Endothelial cell of umbilical vein (primary cell): ENCODE measurements at regions not wholly inside any gene's neighbourhood (a gene's known extent, or its start where the extent isn't known, plus 50 kb on each side); places are given as distances from the start of the nearest gene placed in this dataset.

Source experiments
- BruUV-seq: library from RNA; stranded (reverse); fragments of 400-500 nt; replicated peaks from 2 replicates; lab custom pipeline; 2021; lab: Mats Ljungman, UMichigan
- CTCF ChIA-PET: fragments of 300-600, 350-600 bp; sonication (Branson Sonifier 250); formaldehyde crosslinking; loops from one replicate; lab custom pipeline; 2021; ENCODE audit warnings: antibody characterized with exemption, inconsistent platforms; lab: Charles Lee
- POLR2A ChIA-PET: fragments of 300-600, 350-600 bp; sonication (Branson Sonifier 250); formaldehyde crosslinking; loops from one replicate; lab custom pipeline; 2021; ENCODE audit warnings: antibody characterized with exemption, inconsistent platforms; lab: Charles Lee
- DNase-seq: peaks from one replicate; pipeline ENCODE4 v3.0.0-alpha.2; 2011; ENCODE audit warnings: low read depth, low spot score
- FAIRE-seq: peaks from 2 replicates; lab custom pipeline; 2011; peaks lifted over from hg19 to GRCh38; lab: Jason Lieb, UNC
- H2AFZ ChIP-seq: 2 replicates; pipeline ENCODE4 v1.6.0; 2012; ENCODE audit warnings: low read depth, low read length, control low read depth, inconsistent platforms
- H3K27ac ChIP-seq: 2 replicates; pipeline ENCODE4 v1.5.1; 2011; ENCODE audit warnings: low read depth, mild to moderate bottlenecking, control low read depth, low read length, moderate library complexity; ENCODE audit not compliant: insufficient read depth
- H3K27me3 ChIP-seq, 2 experiments: 2 replicates each; pipeline versions ENCODE4 v1.6.0 to v1.6.1; 2011; ENCODE audit warnings: low read length in 2 of 2, mixed read lengths in 1 of 2; ENCODE audit not compliant: control insufficient read depth in 2 of 2, insufficient read depth in 2 of 2
- H3K36me3 ChIP-seq, 2 experiments: 2 replicates in 1 of 2; 3 replicates in 1 of 2; pipeline ENCODE4 v1.5.1; 2011; ENCODE audit warnings: low read length in 2 of 2, mild to moderate bottlenecking in 1 of 2, moderate library complexity in 1 of 2; ENCODE audit not compliant: control insufficient read depth in 2 of 2, insufficient read depth in 2 of 2; ENCODE audit errors: extremely low read depth in 1 of 2
- H3K4me1 ChIP-seq: 3 replicates; pipeline ENCODE4 v1.5.1; 2011; ENCODE audit warnings: mild to moderate bottlenecking, low read length; ENCODE audit not compliant: control insufficient read depth, insufficient read depth; ENCODE audit errors: extremely low read depth
- H3K4me2 ChIP-seq: 2 replicates; pipeline ENCODE4 v1.6.1; 2011; ENCODE audit warnings: low read length, control low read depth, mixed read lengths; ENCODE audit not compliant: insufficient read depth
- H3K4me3 ChIP-seq, 3 experiments: fragments of 200-600 bp in 1 of 3; sonication (generic), shearing (Covaris generic) in 1 of 3; replicated peaks in 1 of 3; 2 replicates each; pipeline ENCODE4 v1.5.1; 2011 to 2016; ENCODE audit warnings: control low read depth in 3 of 3, low read length in 3 of 3, mild to moderate bottlenecking in 2 of 3, inconsistent platforms in 1 of 3, low read depth in 1 of 3, moderate library complexity in 1 of 3; ENCODE audit not compliant: insufficient read depth in 1 of 3
- H3K79me2 ChIP-seq: 2 replicates; pipeline ENCODE4 v1.6.0; 2012; ENCODE audit warnings: low read length, inconsistent platforms; ENCODE audit not compliant: control insufficient read depth, insufficient read depth
- H3K9ac ChIP-seq: replicated peaks from 2 replicates; pipeline ENCODE3; 2011; ENCODE audit warnings: low read length, control low read depth; ENCODE audit not compliant: insufficient read depth; ENCODE audit errors: extremely low read depth
- H3K9me1 ChIP-seq: replicated peaks from 3 replicates; pipeline ENCODE4 v1.6.0; 2011; ENCODE audit warnings: mild to moderate bottlenecking, low read length; ENCODE audit not compliant: control insufficient read depth, insufficient read depth; ENCODE audit errors: extremely low read depth
- H3K9me3 ChIP-seq: replicated peaks from 2 replicates; pipeline ENCODE4 v1.5.1; 2012; ENCODE audit warnings: low read length, inconsistent platforms; ENCODE audit not compliant: control insufficient read depth, insufficient read depth
- H4K20me1 ChIP-seq: replicated peaks from 2 replicates; pipeline ENCODE3; 2011; ENCODE audit warnings: mild to moderate bottlenecking, low read length; ENCODE audit not compliant: control insufficient read depth, insufficient read depth; ENCODE audit errors: extremely low read depth
- EZH2 ChIP-seq: IDR thresholded peaks from 2 replicates; pipeline ENCODE4 v1.6.1; 2012; ENCODE audit warnings: borderline replicate concordance, low read depth, mild to moderate bottlenecking, moderate library complexity, low read length, inconsistent platforms; ENCODE audit not compliant: severe bottlenecking
- FOS ChIP-seq: IDR thresholded peaks from 2 replicates; pipeline ENCODE4 v1.6.1; 2011; ENCODE audit warnings: mild to moderate bottlenecking, low read length, moderate library complexity, borderline replicate concordance; ENCODE audit not compliant: insufficient read depth
- GATA2 ChIP-seq: IDR thresholded peaks from 2 replicates; pipeline ENCODE4 v1.7.0; 2011; ENCODE audit warnings: low read depth, mild to moderate bottlenecking, moderate library complexity, mixed read lengths, low read length; ENCODE audit not compliant: insufficient read length, insufficient read depth
- JUN ChIP-seq: IDR thresholded peaks from 2 replicates; pipeline ENCODE4 v1.6.1; 2011; ENCODE audit warnings: borderline replicate concordance, low read depth; ENCODE audit not compliant: insufficient read length, insufficient read depth
- MYC ChIP-seq: IDR thresholded peaks from one replicate; pipeline ENCODE4 v1.6.1; 2011; ENCODE audit warnings: mild to moderate bottlenecking, low read depth, low read length
- POLR2A ChIP-seq: IDR thresholded peaks from 2 replicates; pipeline ENCODE4 v1.6.1; 2012; ENCODE audit warnings: low read depth, mild to moderate bottlenecking, control low read depth, low read length
- POLR2AphosphoS5 ChIP-seq: IDR thresholded peaks from 2 replicates; pipeline ENCODE4 v1.6.1; 2012; ENCODE audit warnings: low read depth, mild to moderate bottlenecking, control low read depth, low read length, moderate library complexity; ENCODE audit not compliant: insufficient read depth
- dilution Hi-C: fragments of 300-500 bp; cut with MboI; formaldehyde crosslinking; loops from one replicate; pipeline ENCODE4 v1.15.0; 2019; ENCODE audit warnings: low sequenced_read_pairs; ENCODE audit not compliant: extremely low pct_ligation_motif_present
- intact Hi-C: fragments of 100-400 bp; cut with micrococcal nuclease; formaldehyde crosslinking; loops from one replicate; pipeline ENCODE4 v1.10.0; 2022
- TF ChIP-seq, protein P1 (sequence below), 2 donors: IDR thresholded peaks; 1 replicate in 1 of 2; 2 replicates in 1 of 2; pipeline ENCODE4 v1.5.1; 2011; ENCODE audit warnings: low read length in 2 of 2, mild to moderate bottlenecking in 2 of 2, moderate library complexity in 2 of 2, control low read depth in 1 of 2, inconsistent platforms in 1 of 2, low read depth in 1 of 2; ENCODE audit not compliant: insufficient read depth in 1 of 2; ENCODE audit errors: extremely low read depth in 1 of 2
- TF ChIP-seq, protein P2 (sequence below): IDR thresholded peaks from 2 replicates; pipeline ENCODE4 v1.6.1; 2011; ENCODE audit not compliant: insufficient read depth, insufficient read length

DNA sequence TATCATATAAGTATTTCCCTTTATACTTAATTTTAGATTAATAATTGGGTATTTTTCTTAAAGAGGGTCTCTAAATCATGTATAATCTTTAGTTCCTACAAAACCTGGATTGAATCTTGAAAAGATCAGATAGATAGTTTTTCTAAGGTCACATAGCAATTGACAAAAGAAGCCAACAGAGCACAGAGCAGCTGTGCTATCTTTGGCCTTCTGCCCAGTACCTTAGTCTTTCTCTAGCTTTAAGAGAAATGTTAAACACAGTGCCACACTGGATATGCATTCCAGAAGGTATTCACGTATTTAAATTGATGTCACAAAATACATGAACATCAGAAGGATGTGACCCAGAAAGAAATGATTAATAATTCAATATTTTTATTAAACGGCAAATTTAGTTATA lies 86.8 kb downstream of the C21orf91 start:
- H3K4me1 ChIP-seq, result no peaks in the 10 kb centered on the region
- H3K27me3 ChIP-seq, result no peaks in the 10 kb centered on the region
- POLR2A ChIA-PET, result no interaction called here
- no peaks in the 10 kb centered on the region for H3K36me3 ChIP-seq
- dilution Hi-C loops, result no loop called here
- H3K9me1 ChIP-seq, result no peaks in the 10 kb centered on the region
- intact Hi-C loops, result no loop called here
- H3K27ac ChIP-seq, result no peak overlapping the region
- no peak overlapping the region for H3K4me3 ChIP-seq
- TF ChIP-seq FOS, result no peak
- no peak for TF ChIP-seq JUN
- no TSS peak for BruUV-seq
- no peak overlapping the region for H3K4me2 ChIP-seq
- peak; percentile 62 for DNase-seq
- H3K9me3 ChIP-seq, result no peaks in the 10 kb centered on the region
- H2AFZ ChIP-seq, result no peak overlapping the region
- no peak for FAIRE-seq
- no peaks in the 10 kb centered on the region for H4K20me1 ChIP-seq
- H3K79me2 ChIP-seq, result no peaks in the 10 kb centered on the region
- H3K9ac ChIP-seq, result no peak overlapping the region
- CTCF ChIA-PET, result no interaction called here

GRCh38 chr21:17731554-17731953 lies 87.6 kb downstream of the C21orf91 start:
- DNase-seq (no peak), FAIRE-seq (no peak)
- Histone ChIP-seq H3K27me3 (no peaks in the 10 kb centered on the region), H3K4me2 (no peak overlapping the region), H3K9me1 (no peaks in the 10 kb centered on the region), H2AFZ (no peak overlapping the region), H3K36me3 (no peaks in the 10 kb centered on the region), H3K9me3 (no peaks in the 10 kb centered on the region), H3K27ac (no peak overlapping the region), H4K20me1 (no peaks in the 10 kb centered on the region), H3K79me2 (no peaks in the 10 kb centered on the region), H3K4me3 (no peak overlapping the region), H3K4me1 (no peaks in the 10 kb centered on the region), H3K9ac (no peak overlapping the region)
- intact Hi-C loops (no loop called here), dilution Hi-C loops (no loop called here)
- CTCF ChIA-PET, result no interaction called here
- TF ChIP-seq POLR2A, result no peak
- TF ChIP-seq, protein P1, sequence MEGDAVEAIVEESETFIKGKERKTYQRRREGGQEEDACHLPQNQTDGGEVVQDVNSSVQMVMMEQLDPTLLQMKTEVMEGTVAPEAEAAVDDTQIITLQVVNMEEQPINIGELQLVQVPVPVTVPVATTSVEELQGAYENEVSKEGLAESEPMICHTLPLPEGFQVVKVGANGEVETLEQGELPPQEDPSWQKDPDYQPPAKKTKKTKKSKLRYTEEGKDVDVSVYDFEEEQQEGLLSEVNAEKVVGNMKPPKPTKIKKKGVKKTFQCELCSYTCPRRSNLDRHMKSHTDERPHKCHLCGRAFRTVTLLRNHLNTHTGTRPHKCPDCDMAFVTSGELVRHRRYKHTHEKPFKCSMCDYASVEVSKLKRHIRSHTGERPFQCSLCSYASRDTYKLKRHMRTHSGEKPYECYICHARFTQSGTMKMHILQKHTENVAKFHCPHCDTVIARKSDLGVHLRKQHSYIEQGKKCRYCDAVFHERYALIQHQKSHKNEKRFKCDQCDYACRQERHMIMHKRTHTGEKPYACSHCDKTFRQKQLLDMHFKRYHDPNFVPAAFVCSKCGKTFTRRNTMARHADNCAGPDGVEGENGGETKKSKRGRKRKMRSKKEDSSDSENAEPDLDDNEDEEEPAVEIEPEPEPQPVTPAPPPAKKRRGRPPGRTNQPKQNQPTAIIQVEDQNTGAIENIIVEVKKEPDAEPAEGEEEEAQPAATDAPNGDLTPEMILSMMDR (IDR thresholded peaks at IDR 0.05; ENCODE audit: extremely low read depth in 1 of 2, insufficient read depth in 1 of 2, low read depth in 1 of 2, low read length in 2 of 2), result no peak
- TF ChIP-seq, protein P2, sequence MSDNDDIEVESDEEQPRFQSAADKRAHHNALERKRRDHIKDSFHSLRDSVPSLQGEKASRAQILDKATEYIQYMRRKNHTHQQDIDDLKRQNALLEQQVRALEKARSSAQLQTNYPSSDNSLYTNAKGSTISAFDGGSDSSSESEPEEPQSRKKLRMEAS, result no peak
- TF ChIP-seq JUN, result no peak
- TF ChIP-seq MYC, result no peak
- TF ChIP-seq EZH2, result no peak
- TF ChIP-seq POLR2AphosphoS5, result no peak
- no peak for TF ChIP-seq FOS
- no peak for TF ChIP-seq GATA2
- BruUV-seq, result no TSS peak
- POLR2A ChIA-PET, result no interaction called here
